GM18868 (cell line): ENCODE measurements at regions not wholly inside any gene's neighbourhood (a gene's known extent, or its start where the extent isn't known, plus 50 kb on each side); places are given as distances from the start of the nearest gene placed in this dataset.

Source experiments
- ATAC-seq: cut with Tn5 transposase; IDR thresholded peaks from one replicate; pipeline ENCODE4 v1.9.1; 2021; ENCODE audit warnings: mild to moderate bottlenecking, moderate library complexity; ENCODE audit not compliant: unreplicated experiment

DNA sequence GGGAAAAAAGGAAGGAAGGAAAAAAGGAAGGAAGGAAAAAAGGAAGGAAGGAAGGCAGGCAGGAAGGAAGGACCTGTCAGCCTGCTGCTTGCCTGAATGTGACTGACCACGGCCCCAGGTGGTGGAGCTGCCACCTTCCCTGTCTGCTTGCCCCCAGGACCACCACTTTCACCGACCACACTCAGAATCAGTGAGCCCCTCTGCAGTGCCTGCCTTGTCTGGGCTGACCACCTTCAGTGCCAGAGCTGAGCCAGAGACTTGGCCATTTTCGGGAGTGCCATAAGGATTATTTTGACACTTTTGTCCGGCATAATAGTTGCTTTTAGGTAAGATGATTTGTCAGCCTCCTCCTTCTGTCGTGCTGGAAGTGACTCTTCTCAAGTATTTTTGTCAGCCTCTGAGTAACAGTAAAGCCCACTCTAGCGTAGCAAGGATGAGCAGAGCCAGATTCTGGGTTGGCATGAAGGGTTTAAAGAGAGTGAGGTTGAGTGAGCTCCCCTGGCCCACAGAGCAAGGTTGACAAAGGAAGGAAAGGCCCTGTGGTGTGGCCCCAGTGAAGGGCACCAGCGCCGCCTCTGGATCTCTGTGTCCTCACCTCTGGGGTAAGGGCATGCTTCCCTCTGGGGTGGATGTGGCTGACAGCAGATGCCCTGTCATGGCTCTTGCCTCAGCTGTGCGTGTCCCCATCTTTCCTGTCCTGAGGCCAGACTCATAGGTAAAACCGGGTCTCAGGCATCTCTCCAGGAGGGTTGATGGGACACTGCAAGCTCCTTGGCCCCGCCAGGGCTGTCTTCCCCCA, 214.7 kb upstream of the FOXQ1 start:
- no peak for ATAC-seq

DNA sequence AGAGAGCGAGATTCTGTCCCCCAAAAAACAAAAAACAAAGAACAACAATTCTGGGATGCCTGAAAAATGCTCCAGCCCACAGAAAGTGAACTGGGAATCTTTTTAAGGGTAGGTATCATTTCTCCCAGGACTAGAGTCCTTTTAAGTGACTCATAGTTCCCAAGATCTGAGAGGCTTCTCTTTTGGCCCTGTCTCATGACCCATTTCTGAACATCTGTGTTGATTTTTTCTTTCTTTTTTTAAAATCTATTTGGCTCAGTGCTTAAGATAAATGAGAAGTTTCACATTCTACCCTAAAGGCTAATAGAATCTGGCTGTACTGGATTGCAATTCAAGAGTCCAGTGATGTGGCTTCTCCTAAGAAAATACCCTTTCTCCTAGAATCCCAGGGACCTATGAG, 217.6 kb upstream of the FOXQ1 start:
- ATAC-seq, result no peak

DNA sequence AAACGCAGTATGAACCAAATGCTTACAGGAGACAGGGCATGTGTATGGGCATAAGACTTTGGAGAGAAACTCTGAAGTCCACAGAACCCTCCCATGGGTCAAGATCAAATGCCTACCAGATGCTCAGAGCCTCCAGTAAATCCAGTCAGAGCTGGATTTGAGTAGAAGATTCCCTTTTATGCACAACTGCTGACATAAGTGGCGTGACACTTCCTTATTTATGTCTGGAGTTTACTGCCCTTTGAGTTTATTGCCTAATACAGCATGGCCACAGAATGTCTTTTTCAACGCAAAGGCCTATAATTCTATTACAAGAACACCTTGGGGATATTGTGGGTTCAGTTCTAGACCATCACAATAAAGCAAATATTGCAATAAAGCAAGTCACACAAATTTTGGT, 220.0 kb upstream of the FOXQ1 start:
- no peak for ATAC-seq

DNA sequence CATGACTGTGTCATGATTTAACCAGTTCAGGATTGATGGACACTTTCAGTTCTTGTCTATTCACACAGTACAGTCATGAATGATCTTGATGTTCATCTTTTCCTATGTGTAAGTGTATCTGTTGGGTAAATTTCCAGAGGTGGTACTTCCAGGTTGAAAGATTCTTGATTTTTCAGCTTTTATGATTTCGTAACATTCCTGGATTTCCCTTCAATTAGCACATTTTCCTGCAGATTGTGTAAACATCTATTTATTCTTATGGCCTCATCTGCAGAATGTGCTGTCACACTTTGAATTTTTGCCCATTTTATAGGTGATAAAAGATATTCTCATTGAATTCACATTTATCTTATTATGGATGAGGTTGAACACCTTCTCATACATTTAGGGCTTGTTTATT, 222.0 kb upstream of the FOXQ1 start:
- ATAC-seq, result no peak

DNA sequence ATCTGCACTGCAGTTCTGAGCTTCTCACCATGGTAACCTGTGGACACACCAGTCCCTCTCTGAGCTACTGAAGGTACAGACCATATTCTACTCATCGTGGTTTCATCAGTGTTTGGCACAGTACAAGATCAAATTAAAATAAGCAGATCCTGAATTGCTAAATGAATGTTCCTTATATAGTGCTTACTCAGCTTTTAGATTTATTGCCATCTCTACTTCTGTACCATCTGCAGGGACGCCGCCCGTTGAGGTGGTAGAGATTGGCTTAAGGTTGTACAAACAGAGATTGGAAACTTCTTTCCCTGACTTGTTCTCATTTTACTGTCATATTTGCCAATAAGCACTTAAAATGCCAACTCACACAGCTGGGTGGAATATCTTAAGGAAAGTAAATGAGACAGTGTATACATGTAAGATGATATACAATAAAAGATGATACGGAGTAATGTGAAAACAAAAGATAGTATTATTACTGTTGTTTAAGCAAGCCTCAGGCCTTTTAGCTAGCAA, 223.4 kb upstream of the FOXQ1 start:
- ATAC-seq, result no peak

DNA sequence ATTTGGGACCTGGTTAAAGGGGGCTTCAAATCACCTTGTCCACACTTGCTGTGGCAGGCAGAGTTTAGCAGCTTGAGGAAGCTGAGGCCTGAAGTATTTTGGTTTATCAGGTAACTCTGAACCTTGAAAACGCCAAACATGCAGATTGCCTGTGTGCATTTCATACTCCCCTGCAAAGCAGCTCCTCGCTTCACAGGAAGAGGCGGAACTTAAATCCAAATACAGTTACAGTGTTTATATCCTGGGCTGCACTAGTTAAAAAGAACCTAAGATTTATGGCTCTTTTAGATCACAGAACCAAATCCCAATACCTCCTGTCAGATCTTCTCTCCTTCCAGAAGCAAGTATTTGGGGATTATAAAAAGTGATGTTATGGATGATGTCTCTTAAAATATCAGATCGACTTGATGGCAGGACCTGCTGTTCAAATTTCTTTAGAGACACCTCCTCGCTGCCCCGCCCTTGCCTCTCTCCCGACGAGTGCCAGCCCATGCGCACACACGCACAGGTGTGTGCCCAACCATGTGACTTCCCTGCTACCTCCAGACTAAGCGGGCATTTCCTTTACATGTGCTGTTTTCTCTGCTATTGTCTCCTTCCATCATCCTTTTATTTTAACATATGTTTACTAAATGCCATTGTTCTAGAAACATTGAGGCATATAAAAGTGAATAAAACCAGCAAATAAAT, 224.6 kb upstream of the FOXQ1 start:
- ATAC-seq, result no peak

DNA sequence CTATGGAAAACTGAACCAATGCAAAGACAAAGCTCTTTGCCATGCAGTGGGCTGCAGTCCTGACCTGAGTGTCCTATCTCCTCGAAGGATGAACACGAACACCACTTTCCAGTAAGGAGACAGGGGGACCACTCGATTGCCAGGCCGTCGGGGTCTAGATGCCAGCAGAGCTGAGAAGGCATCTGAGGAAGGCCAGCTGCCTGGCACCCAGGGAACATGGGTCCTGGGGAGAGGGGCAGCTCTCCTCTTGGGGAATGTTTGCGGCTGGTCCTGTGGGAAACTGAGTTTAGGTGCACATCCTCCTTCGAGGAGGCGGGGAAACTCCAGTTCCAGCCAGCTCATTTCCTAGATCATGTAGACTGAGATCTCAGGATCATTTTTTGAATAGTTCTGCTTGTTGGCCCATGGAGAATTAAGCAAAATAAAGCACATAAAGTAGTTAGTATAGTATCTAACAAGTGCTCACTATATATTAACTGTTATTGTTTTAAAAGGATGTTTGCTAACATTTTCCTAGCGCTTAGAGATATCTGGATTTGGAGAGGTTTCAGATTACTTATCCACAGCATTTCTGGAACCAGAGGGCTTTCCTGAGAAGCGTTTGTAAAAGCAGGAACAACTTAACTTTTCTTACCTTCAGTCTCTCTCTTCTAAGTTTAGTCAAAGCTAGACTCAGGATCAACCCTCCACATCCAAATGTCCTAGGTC, 225.3 kb upstream of the FOXQ1 start:
- ATAC-seq, result no peak

DNA sequence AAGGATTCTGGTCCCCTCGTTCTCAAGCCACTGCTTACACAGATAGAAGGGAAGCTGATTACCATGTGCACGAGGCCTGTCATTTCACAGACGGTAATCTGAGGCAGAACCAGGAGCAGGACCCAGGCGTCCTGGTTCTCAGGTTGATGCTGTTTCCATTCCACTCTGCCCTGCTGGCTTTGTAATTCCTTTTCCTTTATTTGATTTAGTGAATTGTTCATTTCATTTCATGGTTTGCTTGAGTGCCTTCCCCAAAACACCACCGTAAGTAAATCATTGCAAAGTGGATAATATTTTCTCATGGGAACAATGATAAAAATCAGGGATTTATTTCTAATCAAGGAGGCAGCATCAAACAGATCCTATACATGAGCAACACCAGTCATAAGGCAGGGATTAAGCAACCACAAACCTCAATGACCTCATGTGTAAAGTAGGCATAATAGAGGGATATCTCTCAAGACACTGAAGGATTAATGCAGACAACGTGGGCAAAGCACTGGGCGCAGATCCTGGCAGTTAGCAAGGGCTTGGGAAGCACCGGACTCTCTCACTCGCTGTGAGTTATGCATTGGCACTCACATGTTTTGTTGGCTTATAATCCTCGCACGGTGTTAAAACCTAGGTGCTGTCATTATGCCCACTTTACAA, 229.5 kb upstream of the FOXQ1 start:
- ATAC-seq, result no peak

DNA sequence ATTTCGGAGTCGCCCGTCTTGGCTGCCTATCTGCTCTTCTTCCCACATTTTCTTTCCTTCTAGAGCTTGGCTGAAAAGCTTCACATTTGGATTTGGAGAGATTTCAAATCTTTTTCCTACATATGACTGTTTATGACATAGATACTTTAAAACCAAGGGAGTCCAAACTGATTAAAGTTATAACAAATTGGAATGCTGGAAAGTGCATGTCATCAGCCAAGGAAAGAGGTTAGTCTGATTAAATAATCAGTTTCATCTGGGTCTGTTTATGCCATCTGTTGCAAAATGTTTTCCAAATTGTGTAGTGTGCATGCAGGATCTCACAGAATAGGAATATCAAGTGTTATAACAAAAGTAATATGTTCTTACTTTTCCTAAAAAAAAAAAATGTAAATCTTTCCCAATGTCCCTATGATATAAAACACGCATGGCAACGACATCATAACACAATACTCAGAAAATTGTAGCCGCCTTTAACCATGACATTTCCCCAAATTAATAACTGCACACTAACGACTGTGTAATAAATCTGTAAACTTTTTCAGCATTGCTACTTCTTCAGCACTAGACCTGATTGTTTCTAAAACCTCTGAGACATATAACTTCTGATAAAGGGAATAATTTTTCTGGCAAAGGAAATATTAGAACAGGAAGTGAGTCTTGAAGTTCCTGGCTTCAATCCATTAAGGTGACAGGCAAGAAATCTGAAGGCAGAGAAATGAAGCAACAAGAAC, 230.2 kb upstream of the FOXQ1 start:
- no peak for ATAC-seq

DNA sequence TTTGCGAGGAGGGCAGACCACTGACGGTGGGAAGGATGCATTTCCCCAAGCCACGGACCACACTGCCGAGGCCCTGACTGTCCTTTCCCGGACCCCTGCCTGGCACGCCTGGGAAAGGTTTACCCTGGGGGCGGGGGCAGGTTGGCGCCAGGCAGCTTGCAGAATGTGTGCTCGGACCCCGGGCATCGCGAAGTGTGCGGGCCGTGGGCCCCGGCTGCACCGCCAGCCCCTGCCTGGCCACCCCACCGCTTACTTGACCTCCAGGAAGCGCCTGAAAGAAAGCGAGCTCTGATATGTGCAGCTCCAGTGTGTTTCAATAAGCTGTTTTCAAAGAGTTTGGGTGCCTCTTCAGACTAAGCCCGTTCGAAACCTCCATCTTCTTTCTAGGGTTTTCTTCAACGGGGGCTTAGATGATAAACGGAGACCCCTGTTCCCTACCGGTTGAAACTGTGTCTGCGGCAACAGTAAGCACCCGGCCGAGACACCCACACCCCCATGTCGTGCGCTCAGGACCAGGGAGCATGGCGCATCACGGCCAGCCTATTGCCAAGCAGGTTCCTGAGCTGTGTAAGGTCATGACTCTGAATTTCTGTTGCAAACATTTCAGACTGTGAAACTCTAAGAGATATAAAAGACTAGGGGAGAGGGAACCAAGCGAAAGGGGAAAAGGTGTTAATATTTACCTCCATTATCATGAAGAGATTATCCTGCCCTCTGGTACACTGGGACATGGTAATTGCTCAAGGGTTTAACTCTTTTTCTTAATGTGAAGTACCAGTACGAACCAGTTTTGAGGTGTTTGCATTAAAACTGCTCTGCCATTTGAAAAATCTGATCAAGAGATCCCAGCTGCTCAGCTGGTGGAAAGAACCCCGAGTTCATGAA, 231.2 kb upstream of the FOXQ1 start:
- ATAC-seq, result no peak

DNA sequence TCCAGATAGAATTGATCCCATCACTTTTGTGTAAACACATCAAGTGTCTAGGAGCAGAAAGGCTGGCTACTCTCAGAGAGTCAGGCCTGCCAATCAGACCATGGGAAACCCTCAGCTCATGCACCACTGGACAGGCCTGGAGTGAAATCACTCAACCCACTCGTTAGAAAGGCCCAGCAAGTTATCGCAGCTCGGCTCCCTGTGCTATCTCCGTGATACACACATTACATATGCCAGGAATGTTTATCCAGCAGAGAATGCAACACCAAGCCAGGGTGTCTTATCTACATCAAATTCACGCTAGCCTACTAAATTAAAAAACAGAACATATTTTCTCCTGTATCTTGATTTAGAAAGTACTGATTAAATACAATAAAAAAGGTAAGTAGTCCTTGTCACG, 232.4 kb upstream of the FOXQ1 start:
- ATAC-seq, result no peak

DNA sequence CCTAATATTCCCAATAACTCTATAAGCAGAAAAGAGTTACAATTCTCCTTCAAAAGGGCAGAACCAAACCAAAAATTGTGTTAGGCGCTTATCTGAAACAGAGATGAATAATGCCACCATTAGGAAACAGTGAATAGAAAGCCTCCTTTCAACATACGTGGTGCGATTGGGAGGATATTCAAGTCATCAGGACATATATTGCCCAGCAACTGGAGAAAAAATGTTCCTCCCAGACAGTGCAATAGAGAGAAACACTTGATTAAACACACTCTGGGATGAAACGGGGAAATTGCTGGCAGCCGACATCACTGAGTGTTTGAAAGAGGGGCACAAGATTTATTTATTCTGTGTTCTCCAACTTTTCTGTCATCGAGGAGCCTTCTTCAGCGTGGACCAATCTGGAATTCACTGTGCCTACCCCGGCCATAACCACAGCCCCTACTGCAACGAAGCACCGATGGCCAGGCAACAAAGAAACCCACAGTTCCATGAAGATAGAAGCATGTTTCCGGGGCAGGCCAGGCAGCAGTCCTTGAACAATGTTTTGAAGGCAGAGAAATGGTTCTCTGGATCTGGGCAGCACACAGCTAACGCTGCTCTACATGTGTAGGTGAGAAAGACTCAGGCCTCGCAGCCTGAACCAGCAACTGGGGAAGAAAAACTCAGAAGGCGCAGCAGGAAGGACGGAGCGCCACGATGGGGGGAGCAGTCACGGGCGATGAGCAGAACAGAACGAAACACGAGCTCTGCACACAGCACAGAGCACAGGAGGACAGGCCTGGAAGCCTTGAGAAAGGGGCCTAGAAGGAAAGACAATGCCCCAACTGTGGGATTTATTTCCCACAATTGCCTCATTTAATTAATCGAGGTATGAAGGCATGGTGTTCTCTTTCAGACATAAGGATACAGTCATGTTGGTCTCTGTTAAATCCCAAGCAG, 234.2 kb upstream of the FOXQ1 start:
- ATAC-seq, result no peak

DNA sequence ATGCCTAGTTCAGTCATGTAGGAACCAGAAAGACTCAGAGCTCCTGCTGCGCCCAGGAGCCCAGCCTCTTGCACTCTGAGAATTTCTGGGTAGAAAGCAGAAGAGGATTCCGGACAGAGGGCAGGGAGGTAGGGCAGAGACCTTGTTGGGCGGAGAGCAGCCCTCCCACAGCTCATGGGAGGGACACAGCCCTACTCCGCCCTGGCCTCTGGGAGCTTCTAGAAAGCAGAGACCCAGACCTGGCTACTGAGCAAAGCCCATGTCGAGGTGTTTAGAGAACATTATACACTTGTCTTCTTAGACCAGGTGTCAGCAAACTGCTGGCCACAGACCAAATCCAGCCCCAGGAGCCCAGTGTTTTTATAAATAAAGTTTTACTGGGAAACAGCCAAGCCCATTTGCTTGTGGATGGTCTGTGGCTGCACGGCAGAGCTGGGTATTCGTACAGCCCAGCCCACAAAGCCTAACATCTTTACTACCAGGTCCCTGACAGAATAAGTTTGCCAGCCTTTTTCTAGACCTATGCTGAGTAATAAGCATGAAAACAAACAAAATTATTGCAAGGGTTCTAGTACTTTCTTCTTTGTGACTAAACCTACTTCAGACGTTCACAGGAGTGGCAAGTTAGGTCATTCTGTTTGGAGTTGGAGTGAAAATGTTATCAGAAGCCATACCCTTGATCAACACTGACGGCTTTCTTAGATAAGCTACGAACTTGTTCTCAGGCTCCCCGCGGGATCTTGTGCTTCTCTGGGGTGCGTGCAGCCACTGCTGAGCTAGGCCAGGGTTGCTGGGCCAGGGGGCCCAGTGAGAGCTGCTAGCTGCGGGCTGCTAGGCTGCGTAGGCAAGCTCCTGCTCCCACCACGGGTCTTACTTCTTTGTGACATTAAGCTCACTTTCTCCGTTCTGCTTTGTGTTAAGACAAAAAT, 235.1 kb upstream of the FOXQ1 start:
- no peak for ATAC-seq

DNA sequence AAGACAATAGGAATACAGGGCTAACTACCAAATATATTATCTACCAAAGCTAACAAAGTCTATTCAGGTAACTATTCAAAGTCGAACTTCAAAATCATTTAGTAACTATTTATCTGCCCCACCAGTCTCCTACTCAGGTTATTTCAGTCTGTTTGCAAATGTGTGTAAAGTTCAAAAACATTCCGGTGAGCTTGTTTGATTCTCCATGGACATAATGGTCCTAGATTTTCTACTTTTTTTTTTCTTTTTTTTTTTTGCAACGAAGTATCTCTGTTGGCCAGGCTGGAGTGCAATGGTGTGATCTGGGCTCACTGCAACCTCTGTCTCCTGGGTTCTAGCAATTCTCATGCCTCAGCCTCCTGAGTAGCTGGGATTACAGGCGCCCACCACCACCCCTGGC, 236.0 kb upstream of the FOXQ1 start:
- ATAC-seq, result no peak

DNA sequence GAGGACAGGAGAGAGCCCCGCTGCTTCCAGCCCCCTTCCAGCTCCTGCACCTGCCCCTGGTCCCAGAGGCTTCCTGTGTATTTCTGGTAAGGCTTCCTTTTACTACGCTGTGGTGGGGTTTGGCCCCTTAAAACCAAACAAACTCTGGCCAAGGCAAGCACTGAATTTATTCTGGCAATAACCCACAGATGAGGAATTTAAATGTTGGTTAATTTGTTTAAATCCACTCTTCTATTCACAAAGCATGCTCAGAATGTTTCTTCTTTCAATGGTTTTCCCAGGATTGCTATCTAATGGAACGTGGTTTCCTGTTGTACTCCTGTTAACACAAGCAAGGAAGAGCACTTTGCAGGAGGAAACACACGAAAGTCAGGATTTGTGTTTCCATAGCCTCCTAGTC, 236.5 kb upstream of the FOXQ1 start:
- ATAC-seq, result no peak

DNA sequence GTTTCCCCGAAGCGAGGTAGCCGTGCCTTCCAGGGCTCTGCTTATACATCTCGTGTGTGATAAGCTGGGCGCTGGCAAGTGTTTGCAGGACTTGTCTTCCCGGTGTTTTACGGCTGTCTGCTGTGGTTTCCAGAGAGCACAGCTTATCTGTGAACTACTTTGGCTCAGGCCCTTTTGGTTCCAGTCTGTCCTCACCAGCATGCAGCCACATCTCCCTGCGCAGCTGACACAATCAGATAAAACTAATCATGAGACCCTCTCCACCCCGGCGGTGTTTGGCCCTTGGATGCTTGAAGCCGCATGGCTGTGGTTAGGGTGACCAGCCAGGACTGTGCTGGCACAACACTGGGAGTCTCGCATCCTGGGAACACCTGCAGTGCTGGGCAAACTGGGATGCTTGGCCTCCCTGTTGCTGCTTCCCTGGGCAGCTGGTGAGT, 241.8 kb upstream of the FOXQ1 start:
- ATAC-seq, result no peak

DNA sequence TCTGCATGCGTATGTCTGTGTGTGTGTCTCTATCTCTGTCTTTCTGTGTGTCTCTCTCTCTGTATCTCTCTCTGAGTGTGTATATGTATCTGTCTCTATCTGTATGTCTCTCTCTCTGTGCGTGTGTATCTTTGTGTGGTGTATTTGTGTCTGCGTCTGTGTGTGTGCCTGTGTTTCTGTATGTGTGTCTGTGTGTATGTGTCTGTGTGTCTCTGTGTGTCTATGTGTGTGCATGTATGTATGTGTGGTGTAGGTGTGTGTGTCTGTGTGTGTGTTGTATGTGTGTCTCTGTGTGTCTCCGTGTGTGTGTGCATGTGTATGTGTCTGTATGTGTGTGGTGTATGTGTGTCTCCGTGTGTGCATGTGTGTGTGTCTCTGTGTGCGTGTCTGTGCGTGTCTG, 243.0 kb upstream of the FOXQ1 start:
- ATAC-seq, result no peak
